ENCODE measurements at regions not wholly inside any gene's neighbourhood (a gene's known extent, or its start where the extent isn't known, plus 50 kb on each side); places are given as distances from the start of the nearest gene placed in this dataset.

- no peak for DNase-seq (ENCODE audit: low read depth)
- H3K4me3 ChIP-seq (ENCODE audit: control insufficient read depth, low read depth, low read length) = no peak overlapping the region
- TF ChIP-seq CTCF (conservative IDR thresholded peaks at IDR 0.05; ENCODE audit: control insufficient read depth, insufficient read depth, low read depth, low read length) = no peak
Observed at GRCh38 chr15:62750471-62750870, 292.1 kb upstream of the TPM1 start.

GRCh38 chr15:62752657-62753517 is 289.7 kb upstream of the TPM1 start:
- H3K4me3 ChIP-seq (ENCODE audit: control insufficient read depth, low read depth, low read length) = no peak overlapping the region
- peak; percentile 25 for DNase-seq (ENCODE audit: low read depth)
- no peak for TF ChIP-seq CTCF (conservative IDR thresholded peaks at IDR 0.05; ENCODE audit: control insufficient read depth, insufficient read depth, low read depth, low read length)

- no peak for DNase-seq (ENCODE audit: low read depth)
- no peak overlapping the region for H3K4me3 ChIP-seq (ENCODE audit: control insufficient read depth, low read depth, low read length)
- TF ChIP-seq CTCF (conservative IDR thresholded peaks at IDR 0.05; ENCODE audit: control insufficient read depth, insufficient read depth, low read depth, low read length) = no peak
Observed at GRCh38 chr15:62753518-62754221, 288.9 kb upstream of the TPM1 start.

- DNase-seq (ENCODE audit: low read depth) = no peak
- no peak overlapping the region for H3K4me3 ChIP-seq (ENCODE audit: control insufficient read depth, low read depth, low read length)
- no peak for TF ChIP-seq CTCF (conservative IDR thresholded peaks at IDR 0.05; ENCODE audit: control insufficient read depth, insufficient read depth, low read depth, low read length)
Observed at GRCh38 chr15:62756326-62756994, 286.1 kb upstream of the TPM1 start.

- DNase-seq (ENCODE audit: low read depth) = no peak
- TF ChIP-seq CTCF (conservative IDR thresholded peaks at IDR 0.05; ENCODE audit: control insufficient read depth, insufficient read depth, low read depth, low read length) = no peak
- H3K4me3 ChIP-seq (ENCODE audit: control insufficient read depth, low read depth, low read length) = no peak overlapping the region
Observed at GRCh38 chr15:62756995-62757360, 285.6 kb upstream of the TPM1 start.

- H3K4me3 ChIP-seq (ENCODE audit: control insufficient read depth, low read depth, low read length) = no peak overlapping the region
- no peak for TF ChIP-seq CTCF (conservative IDR thresholded peaks at IDR 0.05; ENCODE audit: control insufficient read depth, insufficient read depth, low read depth, low read length)
- no peak for DNase-seq (ENCODE audit: low read depth)
Observed at GRCh38 chr15:62757535-62757934, 285.0 kb upstream of the TPM1 start.
